ENCODE measurements at regions not wholly inside any gene's neighbourhood (a gene's known extent, or its start where the extent isn't known, plus 50 kb on each side); places are given as distances from the start of the nearest gene placed in this dataset.

DNA sequence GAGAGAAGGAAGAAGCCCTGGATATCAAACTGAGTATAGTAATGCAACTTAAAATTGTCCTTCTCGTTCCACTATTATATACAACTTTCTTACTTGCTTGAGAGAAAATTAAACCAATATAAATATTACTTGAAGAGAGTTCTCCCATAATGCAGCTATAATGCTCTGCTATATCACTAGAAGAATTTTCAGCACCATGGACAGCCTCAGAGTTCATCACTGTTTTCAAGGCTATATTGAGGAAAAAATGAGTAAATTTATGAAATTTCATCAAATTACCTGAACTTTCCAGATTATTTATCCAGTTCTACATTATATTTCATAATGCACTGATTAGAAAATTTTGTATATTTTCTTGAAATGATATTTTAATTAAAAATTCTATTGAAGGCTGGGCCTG, 1053.5 kb upstream of the FAM98A start:
- TF ChIP-seq, protein P1, sequence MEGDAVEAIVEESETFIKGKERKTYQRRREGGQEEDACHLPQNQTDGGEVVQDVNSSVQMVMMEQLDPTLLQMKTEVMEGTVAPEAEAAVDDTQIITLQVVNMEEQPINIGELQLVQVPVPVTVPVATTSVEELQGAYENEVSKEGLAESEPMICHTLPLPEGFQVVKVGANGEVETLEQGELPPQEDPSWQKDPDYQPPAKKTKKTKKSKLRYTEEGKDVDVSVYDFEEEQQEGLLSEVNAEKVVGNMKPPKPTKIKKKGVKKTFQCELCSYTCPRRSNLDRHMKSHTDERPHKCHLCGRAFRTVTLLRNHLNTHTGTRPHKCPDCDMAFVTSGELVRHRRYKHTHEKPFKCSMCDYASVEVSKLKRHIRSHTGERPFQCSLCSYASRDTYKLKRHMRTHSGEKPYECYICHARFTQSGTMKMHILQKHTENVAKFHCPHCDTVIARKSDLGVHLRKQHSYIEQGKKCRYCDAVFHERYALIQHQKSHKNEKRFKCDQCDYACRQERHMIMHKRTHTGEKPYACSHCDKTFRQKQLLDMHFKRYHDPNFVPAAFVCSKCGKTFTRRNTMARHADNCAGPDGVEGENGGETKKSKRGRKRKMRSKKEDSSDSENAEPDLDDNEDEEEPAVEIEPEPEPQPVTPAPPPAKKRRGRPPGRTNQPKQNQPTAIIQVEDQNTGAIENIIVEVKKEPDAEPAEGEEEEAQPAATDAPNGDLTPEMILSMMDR (IDR thresholded peaks at IDR 0.05; ENCODE audit: insufficient read depth, low read length, poor library complexity, severe bottlenecking), result no peak
- no peaks in the 10 kb centered on the region for H3K27me3 ChIP-seq (replicated peaks; ENCODE audit: control insufficient read depth, insufficient read depth, low read length)
- H3K36me3 ChIP-seq (ENCODE audit: control insufficient read depth, insufficient read depth, low read length), result no peaks in the 10 kb centered on the region
- H3K4me3 ChIP-seq (replicated peaks; ENCODE audit: low read depth, low read length), result no peak overlapping the region
- no peak for DNase-seq (ENCODE audit: extremely low read depth, insufficient read length)

DNA sequence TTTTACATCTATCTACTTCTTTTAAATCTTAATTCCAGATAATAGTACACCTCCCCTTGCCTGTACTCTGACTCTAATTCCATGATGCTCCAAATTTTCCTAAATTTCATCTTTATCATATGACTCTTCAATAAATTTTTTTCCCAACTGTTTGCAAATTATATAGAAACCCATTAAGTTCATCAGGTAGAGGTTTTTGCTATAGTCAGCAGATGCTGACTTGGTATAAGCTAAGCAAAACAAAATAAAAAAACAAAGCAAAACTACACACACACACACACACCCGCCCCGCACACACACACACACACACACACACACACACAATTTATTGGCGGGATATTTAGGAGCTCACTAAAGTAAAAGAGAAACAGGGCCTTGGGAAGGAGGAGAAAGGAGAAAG, 1047.8 kb upstream of the FAM98A start:
- Histone ChIP-seq H3K4me3 (replicated peaks; ENCODE audit: low read depth, low read length) (no peak overlapping the region), H3K27me3 (replicated peaks; ENCODE audit: control insufficient read depth, insufficient read depth, low read length) (no peaks in the 10 kb centered on the region), H3K36me3 (ENCODE audit: control insufficient read depth, insufficient read depth, low read length) (no peaks in the 10 kb centered on the region)
- no peak for DNase-seq (ENCODE audit: extremely low read depth, insufficient read length)
- TF ChIP-seq, protein P1 (IDR thresholded peaks at IDR 0.05; ENCODE audit: insufficient read depth, low read length, poor library complexity, severe bottlenecking), result no peak

DNA sequence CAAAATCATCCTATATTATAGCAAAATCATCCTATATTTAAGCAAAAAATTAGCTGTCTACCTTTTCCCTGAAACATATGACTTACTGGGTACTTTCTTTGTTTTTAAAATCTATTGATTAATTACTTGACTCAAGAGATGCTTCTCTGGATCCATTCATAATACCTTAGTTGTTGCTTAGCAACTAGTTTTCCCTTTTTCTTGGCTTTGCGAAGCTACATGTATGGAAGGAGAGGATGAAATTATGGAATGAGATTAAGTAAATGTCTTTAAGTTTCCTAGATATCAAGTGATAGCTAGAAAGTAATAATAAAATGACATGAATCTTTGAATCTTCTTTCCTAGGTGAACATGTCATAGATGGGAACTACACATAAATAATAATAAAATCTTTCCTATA, 1033.2 kb upstream of the FAM98A start:
- Histone ChIP-seq H3K27me3 (replicated peaks; ENCODE audit: control insufficient read depth, insufficient read depth, low read length) (no peaks in the 10 kb centered on the region), H3K36me3 (ENCODE audit: control insufficient read depth, insufficient read depth, low read length) (no peaks in the 10 kb centered on the region), H3K4me3 (replicated peaks; ENCODE audit: low read depth, low read length) (no peak overlapping the region)
- TF ChIP-seq, protein P1 (IDR thresholded peaks at IDR 0.05; ENCODE audit: insufficient read depth, low read length, poor library complexity, severe bottlenecking), result no peak
- no peak for DNase-seq (ENCODE audit: extremely low read depth, insufficient read length)

DNA sequence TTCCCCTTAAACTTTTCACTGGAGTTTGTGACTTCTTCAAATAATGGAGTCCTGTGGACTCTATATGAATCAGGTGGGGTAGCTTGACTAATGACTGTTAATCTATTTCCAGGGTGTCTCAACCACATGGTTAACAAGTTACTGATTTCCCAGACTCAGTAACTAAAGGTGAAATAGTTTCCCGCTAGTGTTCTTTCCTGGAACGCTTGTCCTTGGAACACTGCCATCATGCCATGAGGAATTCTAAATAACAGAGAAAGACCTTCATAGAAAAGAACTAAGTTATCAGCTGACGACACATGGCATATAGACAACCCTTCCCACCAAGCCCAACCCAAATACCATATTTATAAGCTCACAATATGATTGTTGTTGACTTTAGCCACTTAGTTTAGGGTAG, 1027.9 kb upstream of the FAM98A start:
- no peaks in the 10 kb centered on the region for H3K36me3 ChIP-seq (ENCODE audit: control insufficient read depth, insufficient read depth, low read length)
- TF ChIP-seq, protein P1 (IDR thresholded peaks at IDR 0.05; ENCODE audit: insufficient read depth, low read length, poor library complexity, severe bottlenecking), result no peak
- no peak for DNase-seq (ENCODE audit: extremely low read depth, insufficient read length)
- H3K27me3 ChIP-seq (replicated peaks; ENCODE audit: control insufficient read depth, insufficient read depth, low read length), result no peaks in the 10 kb centered on the region
- H3K4me3 ChIP-seq (replicated peaks; ENCODE audit: low read depth, low read length), result no peak overlapping the region

DNA sequence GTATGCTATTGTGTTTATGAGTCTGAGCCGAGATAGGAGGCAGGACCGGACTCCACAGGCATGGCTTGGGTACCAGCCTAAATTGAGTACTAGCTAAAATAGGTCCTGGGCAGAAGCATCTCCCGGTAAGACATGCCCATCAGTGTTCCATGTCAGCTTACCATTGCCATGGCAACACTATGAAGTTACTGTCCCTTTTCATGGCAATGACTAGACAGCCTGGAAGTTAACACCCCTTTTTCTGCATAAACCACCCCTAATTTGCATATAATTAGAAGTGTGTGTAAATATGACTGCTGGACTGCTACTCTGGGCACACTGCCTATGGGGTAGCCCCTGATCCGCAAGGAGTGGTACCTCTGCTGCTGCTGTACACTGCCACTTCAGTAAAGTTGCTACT, 1005.1 kb upstream of the FAM98A start:
- TF ChIP-seq, protein P1 (IDR thresholded peaks at IDR 0.05; ENCODE audit: insufficient read depth, low read length, poor library complexity, severe bottlenecking), result no peak
- no peaks in the 10 kb centered on the region for H3K27me3 ChIP-seq (replicated peaks; ENCODE audit: control insufficient read depth, insufficient read depth, low read length)
- no peak overlapping the region for H3K4me3 ChIP-seq (replicated peaks; ENCODE audit: low read depth, low read length)
- DNase-seq (ENCODE audit: extremely low read depth, insufficient read length), result no peak
- H3K36me3 ChIP-seq (ENCODE audit: control insufficient read depth, insufficient read depth, low read length), result no peaks in the 10 kb centered on the region

DNA sequence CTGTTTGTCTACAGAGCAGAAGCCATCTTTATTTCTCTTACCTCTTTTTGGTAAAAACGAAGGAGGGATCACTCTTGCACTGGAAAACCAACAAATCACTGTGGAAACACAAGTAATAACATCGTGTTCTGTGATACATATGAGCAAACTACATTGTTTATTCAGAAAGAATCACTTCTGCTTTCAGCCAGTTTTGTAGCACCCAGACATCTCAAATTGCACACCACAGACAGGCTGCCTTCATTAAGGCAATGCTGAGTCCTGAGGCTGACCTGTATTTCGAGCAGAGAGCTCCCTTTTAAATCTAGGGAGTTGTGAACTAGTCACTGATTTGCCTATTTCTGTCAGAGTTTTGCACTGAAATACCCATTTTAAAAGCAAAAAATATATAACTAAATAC, 1003.2 kb upstream of the FAM98A start:
- Histone ChIP-seq H3K27me3 (replicated peaks; ENCODE audit: control insufficient read depth, insufficient read depth, low read length) (no peaks in the 10 kb centered on the region), H3K4me3 (replicated peaks; ENCODE audit: low read depth, low read length) (no peak overlapping the region), H3K36me3 (ENCODE audit: control insufficient read depth, insufficient read depth, low read length) (no peaks in the 10 kb centered on the region)
- DNase-seq (ENCODE audit: extremely low read depth, insufficient read length), result no peak
- TF ChIP-seq, protein P1 (IDR thresholded peaks at IDR 0.05; ENCODE audit: insufficient read depth, low read length, poor library complexity, severe bottlenecking), result no peak

Data from GM06990 (cell line).